NCI-H345 (cell line): ENCODE measurements at regions not wholly inside any gene's neighbourhood (a gene's known extent, or its start where the extent isn't known, plus 50 kb on each side); places are given as distances from the start of the nearest gene placed in this dataset.
"Not testable (repeated sequence)": the region's sequence is repeated elsewhere in the genome, so short reads cannot be mapped to it uniquely, and the experiment has no call there.

Source experiments
- DNase-seq: peaks from one replicate; lab custom pipeline; 2025; lab: John Stamatoyannopoulos, UW

- DNase-seq: no peak
Observed at GRCh38 chr6:113699239-113699638, 157.9 kb upstream of the MARCKS start.

GRCh38 chr6:113701552-113702254 lies 155.4 kb upstream of the MARCKS start:
- no peak for DNase-seq

- DNase-seq: no peak
Observed at GRCh38 chr6:113707194-113707593, 150.0 kb upstream of the MARCKS start.

- DNase-seq: no peak
Observed at GRCh38 chr6:113709936-113710509, 147.1 kb upstream of the MARCKS start.

DNA sequence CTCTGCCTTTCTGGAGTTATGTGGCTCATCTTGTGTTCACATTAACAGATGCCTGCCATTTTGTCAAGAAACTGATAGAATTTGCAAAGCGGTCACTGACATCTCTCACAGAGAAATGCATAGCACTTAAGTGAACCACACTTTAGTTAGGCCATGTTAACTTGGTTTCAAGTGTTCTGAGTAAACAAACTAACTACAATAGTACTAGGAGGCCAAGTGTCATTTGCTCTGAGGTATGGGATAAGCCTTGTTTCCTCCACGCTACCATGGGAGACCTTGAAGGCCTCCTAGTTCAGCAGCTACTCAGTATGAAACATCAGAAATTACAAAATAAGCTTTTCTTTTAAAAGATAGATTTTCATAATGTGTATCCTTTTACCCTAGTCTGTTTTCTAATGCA lies 143.5 kb upstream of the MARCKS start:
- DNase-seq: no peak

DNA sequence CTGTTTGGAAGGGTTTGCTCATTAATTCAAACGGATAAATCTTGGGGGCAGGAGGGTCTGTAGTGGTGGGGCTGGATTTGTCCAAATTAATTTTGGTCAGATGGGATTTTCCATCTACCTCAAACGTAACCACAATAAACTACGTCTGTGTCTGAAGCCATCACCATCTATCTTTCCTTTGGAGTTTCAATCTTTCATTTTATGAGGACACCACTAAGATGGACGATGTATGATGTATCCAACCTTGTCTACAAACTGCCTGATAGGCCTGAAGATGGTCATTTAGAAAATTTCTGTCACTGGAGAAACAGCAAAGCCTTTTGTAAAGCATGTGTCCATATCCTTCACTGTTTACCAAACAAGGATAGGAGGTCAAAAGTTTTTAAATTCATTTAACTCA lies 138.6 kb upstream of the MARCKS start:
- no peak for DNase-seq

GRCh38 chr6:113719064-113719463 lies 138.1 kb upstream of the MARCKS start:
- DNase-seq: no peak

DNA sequence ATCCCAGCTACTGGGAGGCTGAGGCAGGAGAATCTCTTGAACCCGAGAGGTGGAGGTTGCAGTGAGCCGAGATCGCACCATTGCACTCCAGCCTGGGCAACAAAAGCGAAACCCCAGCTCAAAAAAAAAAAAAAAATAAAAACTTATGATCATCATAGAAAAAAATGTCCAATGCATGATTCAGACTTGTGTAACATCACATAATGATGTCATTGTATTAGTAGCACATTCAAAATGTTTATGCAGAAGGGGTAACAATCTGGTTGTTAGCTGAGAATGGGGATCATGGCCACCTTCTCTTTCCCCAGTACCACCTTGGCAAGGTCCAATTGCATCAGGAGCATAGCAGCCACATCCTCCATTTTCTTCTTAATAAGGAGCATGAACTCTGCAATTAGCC lies 137.6 kb upstream of the MARCKS start:
- no peak for DNase-seq

- DNase-seq: no peak
Observed at GRCh38 chr6:113723182-113723581, 134.0 kb upstream of the MARCKS start.

DNA sequence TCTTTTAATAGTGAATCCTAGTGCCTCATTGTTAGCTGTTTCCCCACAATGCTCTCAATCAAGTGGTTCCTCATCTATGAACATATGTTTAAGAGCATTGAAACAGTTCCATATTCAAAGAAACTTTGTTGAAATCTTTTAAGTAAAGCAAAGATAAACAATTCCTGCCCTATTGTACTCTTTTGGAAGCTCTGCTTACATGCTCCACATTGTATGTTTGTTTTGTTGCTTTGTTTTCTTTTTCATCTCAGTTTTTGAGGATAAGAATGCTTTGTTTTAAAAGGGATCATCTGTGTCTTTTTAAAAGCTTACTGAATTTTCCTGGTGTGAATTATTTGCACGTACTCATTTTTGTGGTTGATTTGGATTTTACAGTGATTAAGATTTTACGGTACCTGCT lies 132.2 kb upstream of the MARCKS start:
- DNase-seq: not testable (repeated sequence)

GRCh38 chr6:113731541-113731940 lies 125.6 kb upstream of the MARCKS start:
- no peak for DNase-seq

GRCh38 chr6:113732384-113732966 lies 124.7 kb upstream of the MARCKS start:
- peak; percentile 77 for DNase-seq

GRCh38 chr6:113733381-113733780 lies 123.8 kb upstream of the MARCKS start:
- no peak for DNase-seq

DNA sequence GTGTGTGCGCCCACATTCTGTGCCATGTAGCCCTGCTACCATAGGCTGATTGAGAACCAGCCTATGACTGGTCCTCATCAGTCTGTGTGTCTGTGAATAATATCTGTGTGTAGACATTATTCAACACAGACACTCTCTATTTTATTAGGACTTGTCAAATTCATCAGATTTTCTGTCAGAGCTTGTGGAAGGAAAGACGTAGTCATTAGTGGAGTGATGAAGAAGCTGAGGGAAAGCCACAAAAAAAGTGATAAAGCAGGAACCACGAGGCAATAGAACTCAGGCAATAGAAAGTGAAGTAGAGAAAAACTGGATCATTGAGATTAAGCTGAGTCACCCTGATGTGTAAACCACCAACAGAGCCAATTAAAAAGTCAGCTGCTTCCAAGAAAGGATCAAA lies 122.2 kb upstream of the MARCKS start:
- DNase-seq: no peak

DNA sequence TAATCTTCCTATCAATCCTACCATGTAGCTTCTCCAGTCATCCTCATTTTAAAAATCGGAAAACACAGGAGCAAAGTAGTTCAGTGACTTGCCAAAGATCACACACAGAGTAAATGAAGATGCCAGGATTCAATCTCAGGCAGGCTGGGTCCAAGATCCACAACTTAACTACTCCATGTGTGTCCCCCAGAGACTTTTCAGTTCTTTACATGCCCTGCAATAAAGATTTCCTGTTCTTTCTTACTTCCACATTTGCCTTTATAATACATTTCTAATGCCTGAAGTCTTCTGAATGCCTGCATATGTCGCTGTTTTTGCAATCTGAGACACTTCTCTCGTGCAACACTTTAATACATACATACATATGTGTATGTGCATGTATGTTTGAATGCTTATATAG lies 121.7 kb upstream of the MARCKS start:
- no peak for DNase-seq

DNA sequence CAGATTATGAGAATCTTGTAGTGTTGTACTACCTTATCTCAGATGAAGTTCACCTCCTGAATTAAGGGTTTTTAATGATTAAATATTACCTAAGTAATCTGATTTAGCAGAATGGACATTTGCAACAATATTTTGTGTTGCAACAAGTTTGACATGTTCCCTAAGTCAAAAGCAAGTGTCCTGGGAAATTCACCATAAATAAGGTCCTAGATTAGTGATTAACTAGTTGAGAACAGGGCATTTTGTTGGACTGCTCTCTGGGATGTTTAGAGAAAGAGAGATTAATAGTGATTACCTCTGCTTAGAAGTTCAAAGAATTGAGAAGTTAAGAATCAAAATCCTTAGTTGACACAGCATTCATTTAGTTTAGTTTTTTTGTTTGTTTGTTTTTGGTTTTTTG lies 120.2 kb upstream of the MARCKS start:
- DNase-seq: no peak

DNA sequence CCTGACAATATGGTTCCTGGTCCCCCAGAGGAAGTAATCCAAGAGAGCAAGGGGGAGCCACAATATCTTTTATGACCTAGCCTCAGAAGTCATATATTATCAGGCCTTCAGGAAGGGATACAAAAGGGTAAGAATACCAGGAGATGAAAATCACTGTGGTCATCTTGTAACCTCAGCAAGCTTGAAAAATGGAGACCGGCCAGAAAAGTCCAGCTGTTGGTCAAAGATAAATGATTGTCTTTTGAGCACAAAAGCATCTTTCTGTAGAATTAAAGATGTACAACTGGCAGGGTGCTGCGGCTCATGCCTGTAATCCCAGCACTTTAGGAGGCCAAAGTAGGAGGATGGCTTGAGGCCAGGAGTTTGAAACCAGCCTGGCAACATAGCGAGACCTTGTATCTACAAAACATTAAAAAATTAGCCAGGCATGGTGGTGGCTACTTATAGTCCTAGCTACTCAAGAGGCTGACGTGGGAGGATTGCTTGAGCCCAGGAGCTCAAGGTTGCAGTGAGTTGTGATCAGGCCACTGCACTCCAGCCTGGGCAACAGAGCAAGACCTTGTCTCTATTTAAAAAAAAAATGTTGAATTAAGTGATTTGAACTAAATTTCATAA lies 118.0 kb upstream of the MARCKS start:
- DNase-seq: no peak

- DNase-seq: no peak
Observed at GRCh38 chr6:113741651-113742050, 115.5 kb upstream of the MARCKS start.

DNA sequence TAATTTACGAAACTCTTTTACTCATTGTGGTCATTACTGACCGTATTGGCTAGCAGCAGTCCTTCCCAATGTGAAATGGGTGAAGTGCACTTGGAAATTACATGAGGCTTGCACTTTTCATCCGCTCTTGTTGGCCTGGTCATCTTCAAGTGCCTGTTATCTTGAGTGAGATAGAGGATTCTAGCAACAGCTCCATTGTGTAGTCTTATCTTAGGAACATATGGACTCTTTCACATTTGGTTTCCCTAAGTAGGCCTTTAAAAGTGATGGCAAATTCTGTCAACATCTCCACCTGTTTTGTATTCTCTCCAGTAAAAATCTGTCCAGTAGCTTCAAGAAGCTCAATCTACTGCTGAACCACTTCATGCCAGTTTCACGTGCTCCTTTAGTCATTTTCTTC lies 114.8 kb upstream of the MARCKS start:
- DNase-seq: no peak

DNA sequence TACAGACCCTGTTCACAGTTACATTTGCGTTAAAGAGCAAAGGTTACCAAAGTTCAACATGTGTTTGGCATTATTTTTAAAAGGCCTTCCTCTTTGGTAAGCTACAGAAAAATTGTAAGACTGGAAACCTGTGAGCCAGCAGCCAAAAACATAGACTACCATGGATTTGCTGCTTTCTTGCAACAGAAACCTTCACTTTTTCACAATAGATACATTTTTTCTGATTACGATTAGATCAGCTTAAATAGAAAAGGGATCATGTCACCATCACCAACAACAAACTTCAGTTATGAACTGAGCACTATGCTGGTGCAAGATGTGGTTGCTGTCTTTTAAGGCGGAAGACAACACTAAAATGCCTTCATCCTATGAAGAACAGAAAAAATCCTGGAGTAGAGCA lies 112.3 kb upstream of the MARCKS start:
- no peak for DNase-seq

GRCh38 chr6:113750151-113750855 lies 106.8 kb upstream of the MARCKS start:
- no peak for DNase-seq

GRCh38 chr6:113754291-113754690 lies 102.9 kb upstream of the MARCKS start:
- no peak for DNase-seq
